ENCODE measurements at regions not wholly inside any gene's neighbourhood (a gene's known extent, or its start where the extent isn't known, plus 50 kb on each side); places are given as distances from the start of the nearest gene placed in this dataset.

DNA sequence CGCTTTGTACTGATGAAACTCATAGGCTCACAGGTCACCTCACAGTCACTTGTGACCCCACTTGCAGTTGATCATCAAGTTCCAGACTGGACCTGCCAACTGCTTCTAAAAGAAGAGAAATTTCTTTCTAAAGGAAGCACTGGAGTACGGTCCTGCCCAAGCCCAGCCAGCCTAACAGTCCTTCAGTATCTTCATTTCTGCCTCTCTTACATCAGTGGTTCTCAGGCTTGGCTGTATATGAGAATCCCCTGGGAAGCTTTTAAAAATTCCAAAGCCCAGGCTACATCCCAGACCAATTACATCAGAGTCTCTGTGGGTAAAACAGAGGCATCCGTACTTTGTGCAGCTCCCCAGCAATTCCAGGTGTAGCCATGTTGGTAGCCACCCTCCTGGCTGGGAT, 282.1 kb downstream of the NFIB start:
- no peak for DNase-seq
- Mint-ChIP-seq H3K9me3 (peaks cover 0 to 11% (median 2%) of the 10 kb centered on the region in 9 donors), H3K27ac (no peak overlapping the region), H3K4me1 (no peaks in the 10 kb centered on the region), H3K4me3 (no peak overlapping the region), H3K36me3 (no peaks in the 10 kb centered on the region), H3K27me3 (peaks cover 0 to 12% (median 0%) of the 10 kb centered on the region in 5 donors)
- ATAC-seq: no peak
- POLR2A ChIA-PET: no interaction called here

DNA sequence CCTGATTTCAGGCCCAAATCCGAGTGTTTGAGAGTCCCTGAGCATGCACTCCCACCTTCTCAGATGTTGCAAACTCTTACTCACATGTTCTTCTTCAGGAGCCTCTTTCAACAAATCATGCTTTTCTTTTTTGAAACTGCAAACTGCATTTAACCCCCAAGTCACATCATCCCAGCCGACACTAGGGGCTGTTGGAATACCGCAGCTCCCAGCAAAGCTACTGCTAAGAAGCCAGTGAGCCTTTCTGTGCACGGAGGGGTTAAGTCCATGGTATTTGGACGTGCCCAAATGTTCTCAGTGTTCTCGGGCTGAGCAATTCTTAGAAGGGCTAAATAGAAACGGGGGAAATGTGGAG, 282.9 kb downstream of the NFIB start:
- Mint-ChIP-seq H3K27ac (no peak overlapping the region), H3K4me3 (no peak overlapping the region), H3K9me3 (peaks cover 0 to 14% (median 4%) of the 10 kb centered on the region in 9 donors), H3K36me3 (no peaks in the 10 kb centered on the region), H3K27me3 (peaks cover 0 to 12% (median 0%) of the 10 kb centered on the region in 5 donors), H3K4me1 (no peaks in the 10 kb centered on the region)
- POLR2A ChIA-PET: no interaction called here
- ATAC-seq (no peak), DNase-seq (no peak)

DNA sequence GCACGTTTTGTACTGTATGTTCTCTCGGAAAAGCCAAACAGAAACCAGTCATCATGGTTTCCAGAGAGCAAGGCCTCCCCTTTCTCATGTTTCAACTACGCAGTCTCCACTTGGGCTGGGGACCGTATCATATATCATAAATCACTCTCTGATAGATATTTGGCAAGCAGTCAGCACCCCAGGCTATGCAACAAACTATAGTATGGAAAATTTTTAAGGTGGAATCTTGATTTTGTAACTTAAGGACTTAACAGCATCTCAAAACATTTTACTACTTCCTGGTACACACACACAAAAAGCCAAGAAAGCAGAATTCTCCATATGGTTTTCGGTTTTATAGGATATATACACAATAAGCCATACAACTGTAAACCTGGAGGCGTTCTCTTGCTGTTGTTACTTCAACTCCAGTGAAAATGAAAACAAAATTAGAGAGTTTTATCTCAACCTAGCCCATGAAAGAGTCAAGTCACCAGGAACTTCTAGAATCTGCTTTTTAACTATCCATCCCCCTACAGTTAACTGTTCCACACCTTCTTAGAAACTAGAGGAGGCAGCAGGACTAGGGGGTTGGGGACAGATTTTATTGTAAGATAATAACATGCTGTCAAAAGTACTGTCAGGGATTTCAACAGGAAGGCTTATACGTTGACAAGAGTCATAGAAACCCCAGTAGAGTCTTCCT, 283.4 kb downstream of the NFIB start:
- no peak for DNase-seq
- no peak overlapping the region for H3K4me3 Mint-ChIP-seq
- peaks cover 0 to 12% (median 0%) of the 10 kb centered on the region in 5 donors for H3K27me3 Mint-ChIP-seq
- H3K27ac Mint-ChIP-seq: no peak overlapping the region
- H3K4me1 Mint-ChIP-seq: no peaks in the 10 kb centered on the region
- POLR2A ChIA-PET: no interaction called here
- no peak for ATAC-seq
- no peaks in the 10 kb centered on the region for H3K36me3 Mint-ChIP-seq
- H3K9me3 Mint-ChIP-seq: peaks cover 0 to 14% (median 4%) of the 10 kb centered on the region in 9 donors

DNA sequence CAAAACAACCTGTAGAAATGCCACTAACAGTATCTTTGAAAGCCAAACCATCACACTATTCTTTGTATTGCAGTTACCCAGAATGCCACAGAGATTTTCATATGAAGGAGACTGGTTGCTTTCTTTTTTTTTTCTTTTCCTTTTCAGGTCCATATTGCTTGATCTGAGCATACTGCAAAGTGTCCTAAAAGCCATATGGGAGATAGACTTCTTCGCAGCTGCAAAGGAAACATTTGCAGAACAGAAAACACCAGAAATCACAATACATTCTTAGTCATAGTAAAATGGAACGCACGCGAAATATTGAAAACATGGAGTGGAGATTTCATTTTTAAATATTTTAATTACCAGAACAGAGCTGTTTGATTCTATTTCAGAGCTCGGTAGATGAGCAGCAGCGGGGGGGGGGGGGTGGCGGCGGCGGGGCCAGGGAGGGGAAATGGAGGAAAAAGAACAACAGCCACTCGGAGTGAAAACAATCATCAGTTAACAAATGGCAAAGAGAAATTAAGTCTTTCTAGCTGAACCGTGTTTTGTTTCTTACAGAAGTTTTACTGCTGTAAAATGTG, 284.1 kb downstream of the NFIB start:
- peaks cover 0 to 10% (median 0%) of the 10 kb centered on the region in 5 donors for H3K27me3 Mint-ChIP-seq
- ATAC-seq: no peak

DNA sequence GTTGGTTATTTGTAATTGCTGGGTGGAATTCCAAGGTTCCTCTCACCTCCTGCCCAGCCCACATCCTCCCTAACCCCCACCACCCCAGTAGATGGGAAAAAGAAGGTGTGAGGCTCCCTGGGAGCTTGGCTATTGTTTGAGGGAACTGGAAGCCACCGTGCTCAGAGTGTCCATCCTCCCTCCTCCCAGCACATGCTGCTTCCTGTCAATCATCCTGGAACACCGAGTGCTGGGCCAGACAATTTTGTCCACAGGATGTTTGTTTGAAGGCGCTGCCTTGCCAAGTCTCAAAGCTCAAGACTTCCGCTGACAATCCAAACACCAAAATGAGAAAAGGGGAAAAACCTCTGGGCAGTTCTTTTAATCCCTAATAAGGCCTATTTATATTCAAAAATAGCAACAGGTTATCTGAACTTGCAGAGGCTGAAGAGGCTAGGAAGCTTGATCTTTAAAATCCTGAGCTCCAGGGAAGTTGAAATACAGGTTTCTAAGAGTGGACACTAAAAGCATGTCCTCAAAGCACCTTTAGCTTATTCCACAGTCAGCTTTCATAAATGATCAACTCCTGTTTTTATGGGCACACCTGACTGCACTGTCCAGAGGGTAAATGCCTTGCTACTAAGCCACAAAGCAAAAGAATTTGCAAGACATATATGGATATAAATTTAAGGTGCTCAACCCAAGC, 286.7 kb downstream of the NFIB start:
- Mint-ChIP-seq H3K27ac (no peak overlapping the region), H3K27me3 (peaks cover 0 to 7% (median 0%) of the 10 kb centered on the region in 5 donors), H3K9me3 (peaks cover 0 to 16% (median 2%) of the 10 kb centered on the region in 9 donors), H3K4me1 (no peaks in the 10 kb centered on the region), H3K4me3 (no peak overlapping the region), H3K36me3 (peaks cover 0 to 3% (median 0%) of the 10 kb centered on the region in 3 donors)
- no peak for ATAC-seq
- no peak for DNase-seq
- POLR2A ChIA-PET: no interaction called here

More for the DNA sequence above, 284.1 kb downstream of the NFIB start:
- no peak overlapping the region for H3K27ac Mint-ChIP-seq
- no peak for DNase-seq
- no peaks in the 10 kb centered on the region for H3K4me1 Mint-ChIP-seq
- POLR2A ChIA-PET: no interaction called here
- H3K9me3 Mint-ChIP-seq: peaks cover 0 to 14% (median 3%) of the 10 kb centered on the region in 9 donors
- no peaks in the 10 kb centered on the region for H3K36me3 Mint-ChIP-seq
- no peak overlapping the region for H3K4me3 Mint-ChIP-seq

DNA sequence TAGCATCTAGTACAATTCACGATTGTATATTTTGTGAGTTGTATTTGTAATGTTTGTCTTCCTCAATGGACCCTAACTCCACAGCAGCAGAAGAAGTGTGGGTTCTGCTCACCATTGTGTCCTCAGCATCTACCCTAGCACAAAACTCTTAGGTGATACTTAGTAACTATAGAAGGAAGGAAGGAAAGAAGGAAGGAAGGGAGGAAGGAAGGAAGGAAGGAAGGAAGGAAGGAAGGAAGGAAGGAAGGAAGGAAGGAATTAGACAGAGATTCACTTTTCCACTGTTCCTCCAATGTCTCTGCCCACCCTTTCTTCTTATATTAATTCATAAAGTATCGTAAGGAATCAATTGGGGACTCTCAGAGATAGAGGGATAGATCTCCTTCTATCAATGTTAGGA, 288.2 kb downstream of the NFIB start:
- peaks cover 0 to 3% (median 0%) of the 10 kb centered on the region in 3 donors for H3K36me3 Mint-ChIP-seq
- DNase-seq (no peak), ATAC-seq (no peak)
- H3K27me3 Mint-ChIP-seq: peaks cover 0 to 4% (median 0%) of the 10 kb centered on the region in 5 donors
- no peak overlapping the region for H3K27ac Mint-ChIP-seq
- POLR2A ChIA-PET: no interaction called here
- no peaks in the 10 kb centered on the region for H3K4me1 Mint-ChIP-seq
- no peak overlapping the region for H3K4me3 Mint-ChIP-seq
- peaks cover 0 to 16% (median 2%) of the 10 kb centered on the region in 9 donors for H3K9me3 Mint-ChIP-seq

DNA sequence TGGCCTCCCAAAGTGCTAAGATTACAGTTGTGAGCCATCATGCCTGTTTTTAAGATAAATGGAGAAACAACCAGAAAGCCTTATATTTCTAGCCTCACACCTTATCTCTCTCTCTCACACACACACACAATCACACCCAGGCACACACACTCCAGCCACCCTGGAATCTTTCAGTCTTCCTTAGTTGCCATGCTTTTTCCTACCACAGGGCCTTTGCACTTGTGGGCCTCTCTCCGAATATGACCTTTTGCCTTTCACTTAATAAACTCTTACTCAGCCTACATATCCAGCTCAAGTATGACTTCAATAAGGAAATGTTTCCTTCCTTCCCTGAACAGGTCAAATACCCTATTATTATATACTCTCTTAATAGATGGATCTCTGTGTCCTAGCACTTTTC, 290.7 kb downstream of the NFIB start:
- H3K4me1 Mint-ChIP-seq: no peaks in the 10 kb centered on the region
- peaks cover 0 to 3% (median 0%) of the 10 kb centered on the region in 3 donors for H3K36me3 Mint-ChIP-seq
- ATAC-seq (no peak), DNase-seq (no peak)
- peaks cover 0 to 18% (median 2%) of the 10 kb centered on the region in 9 donors for H3K9me3 Mint-ChIP-seq
- H3K27me3 Mint-ChIP-seq: peaks cover 0 to 7% (median 0%) of the 10 kb centered on the region in 5 donors
- H3K27ac Mint-ChIP-seq: no peak overlapping the region
- POLR2A ChIA-PET: no interaction called here
- no peak overlapping the region for H3K4me3 Mint-ChIP-seq

DNA sequence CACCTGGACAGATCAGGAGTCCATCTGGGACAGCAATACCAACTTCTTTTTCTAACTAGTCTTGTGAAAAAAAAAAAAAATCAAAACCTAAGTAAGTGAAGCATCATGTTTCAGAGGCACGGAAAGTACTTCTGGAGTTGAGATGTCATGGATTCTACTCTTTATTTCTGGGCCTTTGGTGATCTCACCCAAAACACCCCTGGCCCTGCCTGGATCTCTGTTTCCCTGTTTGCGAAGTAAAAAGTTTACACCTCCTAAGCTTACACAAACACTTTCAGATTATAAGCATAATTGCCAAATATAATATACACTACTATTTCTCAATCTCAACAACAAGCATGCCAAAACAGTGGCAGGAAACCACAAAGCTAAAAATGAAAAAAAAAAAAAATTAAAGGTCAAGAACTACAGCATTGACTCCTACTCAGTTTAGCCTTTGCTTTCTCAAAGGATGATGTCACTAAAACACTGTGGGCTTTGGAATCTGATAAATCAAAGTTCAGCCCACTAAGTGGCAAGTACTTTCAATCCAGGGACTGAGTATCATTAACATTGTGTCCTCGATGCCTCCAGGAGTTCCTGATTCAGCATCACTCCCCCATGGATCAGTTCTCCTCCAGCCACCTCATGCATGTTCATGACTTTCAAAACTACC, 291.9 kb downstream of the NFIB start:
- Mint-ChIP-seq H3K9me3 (peaks cover 0 to 18% (median 2%) of the 10 kb centered on the region in 9 donors), H3K4me1 (no peaks in the 10 kb centered on the region), H3K36me3 (peaks cover 0 to 3% (median 0%) of the 10 kb centered on the region in 3 donors), H3K27ac (no peak overlapping the region), H3K27me3 (peaks cover 0 to 7% (median 0%) of the 10 kb centered on the region in 5 donors), H3K4me3 (no peak overlapping the region)
- ATAC-seq (no peak), DNase-seq (no peak)
- POLR2A ChIA-PET: no interaction called here

DNA sequence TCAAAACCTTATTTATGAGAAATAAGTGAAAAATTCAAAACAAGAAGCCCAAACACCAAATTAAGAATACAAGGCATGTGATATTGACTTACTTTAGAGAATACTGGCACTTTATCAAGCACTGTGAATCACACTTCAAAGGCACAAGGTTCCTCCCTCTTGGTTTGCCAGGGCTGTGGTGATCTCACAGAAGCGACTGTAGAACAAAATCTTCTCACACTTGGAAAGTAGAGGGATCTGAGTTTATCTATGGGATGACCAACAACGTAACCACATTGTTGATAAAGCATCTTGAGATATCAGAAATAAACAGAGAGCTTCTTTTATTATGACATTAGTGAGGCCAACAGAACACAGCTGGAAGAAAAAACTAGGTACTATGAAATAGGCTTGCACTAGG, 295.9 kb downstream of the NFIB start:
- ATAC-seq (no peak), DNase-seq (no peak)
- Mint-ChIP-seq H3K36me3 (peaks cover 0 to 3% (median 0%) of the 10 kb centered on the region in 3 donors), H3K9me3 (peaks cover 0 to 23% (median 2%) of the 10 kb centered on the region in 9 donors), H3K4me1 (no peaks in the 10 kb centered on the region), H3K27me3 (peaks cover 0 to 3% (median 0%) of the 10 kb centered on the region in 5 donors), H3K27ac (no peak overlapping the region), H3K4me3 (no peak overlapping the region)
- POLR2A ChIA-PET: no interaction called here

DNA sequence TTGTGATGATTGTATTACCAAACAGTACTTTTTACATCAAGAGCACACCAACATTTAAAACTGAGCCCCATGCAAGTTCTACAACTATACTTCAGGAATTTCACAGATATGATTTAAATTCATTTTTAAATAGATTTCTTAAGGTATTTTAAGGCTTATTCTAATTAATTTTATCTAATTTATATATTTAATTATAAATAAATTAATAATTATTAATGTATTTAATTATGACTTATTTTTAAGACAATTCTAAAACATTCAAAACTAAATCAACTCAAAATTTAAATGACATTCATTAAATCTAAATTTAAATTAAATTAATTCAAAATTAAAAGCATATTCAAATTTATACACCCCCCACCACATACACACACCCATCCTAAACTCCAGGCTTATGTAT, 299.2 kb downstream of the NFIB start:
- H3K9me3 Mint-ChIP-seq: peaks cover 0 to 23% (median 2%) of the 10 kb centered on the region in 9 donors
- no peaks in the 10 kb centered on the region for H3K4me1 Mint-ChIP-seq
- ATAC-seq (no peak), DNase-seq (no peak)
- no peaks in the 10 kb centered on the region for H3K36me3 Mint-ChIP-seq
- H3K27ac Mint-ChIP-seq: no peak overlapping the region
- POLR2A ChIA-PET: no interaction called here
- no peaks in the 10 kb centered on the region for H3K27me3 Mint-ChIP-seq
- H3K4me3 Mint-ChIP-seq: no peak overlapping the region

DNA sequence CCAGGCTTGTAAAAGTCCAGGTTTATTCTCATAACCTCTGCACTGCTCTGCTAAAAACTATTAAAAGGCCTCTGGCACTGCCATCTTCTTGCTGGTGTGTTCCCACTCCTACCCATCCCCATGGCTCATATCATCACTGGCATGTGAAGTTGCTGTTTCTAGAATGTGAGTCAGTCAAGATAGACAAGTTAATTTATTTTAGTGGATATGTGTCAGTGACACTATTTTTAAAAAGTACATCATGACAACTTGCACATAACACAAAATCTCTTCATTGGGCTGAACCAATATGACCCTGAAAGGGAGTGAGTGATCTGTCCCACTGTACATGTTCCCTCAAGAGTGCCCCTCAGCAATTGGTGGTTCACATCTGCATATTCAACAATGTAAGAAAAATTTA, 299.7 kb downstream of the NFIB start:
- H3K36me3 Mint-ChIP-seq: no peaks in the 10 kb centered on the region
- DNase-seq (no peak), ATAC-seq (no peak)
- no peak overlapping the region for H3K4me3 Mint-ChIP-seq
- peaks cover 0 to 21% (median 2%) of the 10 kb centered on the region in 9 donors for H3K9me3 Mint-ChIP-seq
- H3K4me1 Mint-ChIP-seq: no peaks in the 10 kb centered on the region
- H3K27me3 Mint-ChIP-seq: no peaks in the 10 kb centered on the region
- H3K27ac Mint-ChIP-seq: no peak overlapping the region
- POLR2A ChIA-PET: no interaction called here

DNA sequence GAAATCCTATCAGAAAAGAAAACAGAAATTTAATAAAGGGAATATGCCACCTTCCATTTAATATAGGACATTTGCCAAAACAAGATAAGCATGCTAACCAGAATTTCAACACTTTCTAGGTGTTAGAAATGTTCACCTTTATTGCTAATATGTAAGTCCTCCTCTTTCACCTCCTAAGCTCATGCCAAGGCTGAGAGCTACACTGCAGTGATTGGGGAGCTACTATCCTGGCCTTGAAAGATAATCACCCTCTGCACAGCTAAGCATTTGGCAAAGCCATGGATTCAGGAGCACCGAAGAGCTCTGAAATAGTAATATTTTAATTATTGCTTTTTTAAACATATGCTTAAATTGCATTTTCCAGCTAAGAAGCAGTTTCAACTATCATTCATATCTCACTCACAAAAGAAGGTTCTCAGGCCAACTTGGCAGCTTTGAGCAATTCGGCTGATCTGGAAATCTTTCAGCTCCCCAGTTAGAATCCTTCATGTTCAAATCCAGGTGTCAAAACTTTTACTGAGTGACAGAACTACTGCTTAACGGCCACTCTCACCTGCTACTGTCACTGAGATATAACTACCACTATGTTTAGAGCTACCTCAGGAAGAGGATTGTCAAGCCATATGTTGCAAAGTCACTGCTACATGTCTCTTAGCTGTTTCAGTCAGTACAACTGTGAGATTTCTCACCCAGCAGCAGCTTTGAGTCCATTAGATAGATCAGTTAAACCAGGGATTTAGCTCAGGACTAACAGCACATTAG, 302.0 kb downstream of the NFIB start:
- no peaks in the 10 kb centered on the region for H3K4me1 Mint-ChIP-seq
- ATAC-seq (no peak), DNase-seq (no peak)
- no peak overlapping the region for H3K27ac Mint-ChIP-seq
- POLR2A ChIA-PET: no interaction called here
- peaks cover 0 to 18% (median 0%) of the 10 kb centered on the region in 9 donors for H3K9me3 Mint-ChIP-seq
- H3K4me3 Mint-ChIP-seq: no peak overlapping the region
- H3K27me3 Mint-ChIP-seq: no peaks in the 10 kb centered on the region
- no peaks in the 10 kb centered on the region for H3K36me3 Mint-ChIP-seq

All from naive thymus-derived CD8-positive, alpha-beta T cell (primary cell).